Trophoblast cell (in vitro differentiated cells and primary cell): ENCODE measurements at regions not wholly inside any gene's neighbourhood (a gene's known extent, or its start where the extent isn't known, plus 50 kb on each side); places are given as distances from the start of the nearest gene placed in this dataset.

Experiments
- DNase-seq, 2 donors: peaks; one replicate each; pipeline ENCODE4 v3.0.0-alpha.2; 2016
- H2AFZ ChIP-seq: 2 replicates; pipeline ENCODE4 v1.6.1; 2013; ENCODE audit warnings: low read length, moderate library complexity, mild to moderate bottlenecking; ENCODE audit not compliant: insufficient read depth, poor library complexity
- H2AK5ac ChIP-seq: 2 replicates; pipeline ENCODE4 v1.6.1; 2013; ENCODE audit warnings: mild to moderate bottlenecking, low read length
- H2BK120ac ChIP-seq: 2 replicates; pipeline ENCODE4 v1.6.1; 2013; ENCODE audit warnings: low read length, mild to moderate bottlenecking, moderate library complexity; ENCODE audit not compliant: insufficient read depth, poor library complexity
- H2BK12ac ChIP-seq: 2 replicates; pipeline ENCODE4 v1.6.1; 2013; ENCODE audit warnings: mild to moderate bottlenecking, low read length, moderate library complexity
- H2BK5ac ChIP-seq: 2 replicates; pipeline ENCODE4 v1.6.1; 2013; ENCODE audit warnings: low read length, low read depth, moderate library complexity, mild to moderate bottlenecking; ENCODE audit not compliant: poor library complexity
- H3K14ac ChIP-seq: 2 replicates; pipeline ENCODE4 v1.6.1; 2013; ENCODE audit warnings: mild to moderate bottlenecking, low read length
- H3K18ac ChIP-seq: 2 replicates; pipeline ENCODE4 v1.6.1; 2013; ENCODE audit warnings: mild to moderate bottlenecking, low read length
- H3K23ac ChIP-seq: 2 replicates; pipeline ENCODE4 v1.6.1; 2013; ENCODE audit warnings: low read length
- H3K27ac ChIP-seq: 2 replicates; pipeline ENCODE4 v1.5.1; 2013; ENCODE audit warnings: low read depth, mild to moderate bottlenecking, inconsistent platforms, low read length, moderate library complexity
- H3K27me3 ChIP-seq: 2 replicates; pipeline ENCODE4 v1.6.1; 2013; ENCODE audit warnings: inconsistent platforms, mild to moderate bottlenecking, low read length, moderate library complexity; ENCODE audit not compliant: insufficient read depth
- H3K36me3 ChIP-seq, 2 experiments: 1 replicate in 1 of 2; 2 replicates in 1 of 2; pipeline ENCODE4 v1.6.1; 2013; ENCODE audit warnings: low read length in 2 of 2, mild to moderate bottlenecking in 2 of 2, moderate library complexity in 1 of 2; ENCODE audit not compliant: insufficient read depth in 2 of 2, control insufficient read depth in 1 of 2
- H3K4ac ChIP-seq: 2 replicates; pipeline ENCODE4 v1.6.1; 2013; ENCODE audit warnings: low read depth, mild to moderate bottlenecking, low read length, moderate library complexity
- H3K4me1 ChIP-seq, 2 experiments: 1 replicate in 1 of 2; 2 replicates in 1 of 2; pipeline ENCODE4 v1.6.1; 2013; ENCODE audit warnings: low read length in 2 of 2, mild to moderate bottlenecking in 2 of 2, moderate library complexity in 1 of 2; ENCODE audit not compliant: insufficient read depth in 2 of 2, control insufficient read depth in 1 of 2
- H3K4me2 ChIP-seq: 2 replicates; pipeline ENCODE4 v1.6.1; 2013; ENCODE audit warnings: inconsistent platforms, mild to moderate bottlenecking, low read length, moderate library complexity
- H3K4me3 ChIP-seq: 2 replicates; pipeline ENCODE4 v1.5.1; 2013; ENCODE audit warnings: mild to moderate bottlenecking, low read depth, low read length, inconsistent platforms
- H3K79me1 ChIP-seq: one replicate; pipeline ENCODE4 v1.6.1; 2013; ENCODE audit warnings: low read length
- H3K79me2 ChIP-seq: 2 replicates; pipeline ENCODE4 v1.6.1; 2013; ENCODE audit warnings: low read length, mild to moderate bottlenecking; ENCODE audit not compliant: control insufficient read depth, insufficient read depth, poor library complexity
- H3K9ac ChIP-seq: 2 replicates; pipeline ENCODE4 v1.6.1; 2013; ENCODE audit warnings: mild to moderate bottlenecking, low read length
- H3K9me3 ChIP-seq: 2 replicates; pipeline ENCODE4 v1.6.1; 2013; ENCODE audit warnings: low read depth, mild to moderate bottlenecking, control low read depth, inconsistent platforms, low read length; ENCODE audit not compliant: insufficient read depth
- H4K12ac ChIP-seq: 2 replicates; pipeline ENCODE4 v1.6.1; 2013; ENCODE audit warnings: low read depth, mild to moderate bottlenecking, low read length, moderate library complexity
- H4K8ac ChIP-seq: 2 replicates; pipeline ENCODE4 v1.6.1; 2013; ENCODE audit warnings: low read depth, mild to moderate bottlenecking, low read length, moderate library complexity
- H4K91ac ChIP-seq: one replicate; pipeline ENCODE4 v1.6.1; 2013; ENCODE audit warnings: low read depth, mild to moderate bottlenecking, low read length, moderate library complexity
- WGBS: extraction: QIAGEN DNeasy Blood & Tissue Kit; methylation state at CpG from one replicate; pipeline ENCODE4 v1.1.7; 2013; ENCODE audit warnings: missing lambda C conversion rate; ENCODE audit not compliant: insufficient read length, insufficient coverage; ENCODE audit errors: extremely low coverage; 5-methylcytosine and 5-hydroxymethylcytosine counted together

GRCh38 chrX:113580486-113580885, 739.9 kb upstream of the AMOT start:
- DNase-seq: no peak
- Histone ChIP-seq H3K79me2 (no peaks in the 10 kb centered on the region), H3K4ac (no peak overlapping the region), H3K27ac (no peak overlapping the region), H2BK5ac (no peak overlapping the region), H3K4me2 (no peak overlapping the region), H3K23ac (no peak overlapping the region), H3K14ac (no peak overlapping the region), H3K27me3 (no peaks in the 10 kb centered on the region), H2BK12ac (no peak overlapping the region), H3K36me3 (no peaks in the 10 kb centered on the region), H4K12ac (no peak overlapping the region), H3K4me3 (no peak overlapping the region), H3K9me3 (no peaks in the 10 kb centered on the region), H2AFZ (no peak overlapping the region), H3K9ac (no peak overlapping the region), H3K79me1 (no peaks in the 10 kb centered on the region), H3K4me1 (no peaks in the 10 kb centered on the region), H2BK120ac (no peak overlapping the region), H3K18ac (no peak overlapping the region), H4K91ac (no peak overlapping the region), H4K8ac (no peak overlapping the region), H2AK5ac (no peak overlapping the region)
- WGBS: no CpG with 5 or more reads among the region's 2 CpGs

- Histone ChIP-seq H2BK120ac (no peak overlapping the region), H2BK12ac (no peak overlapping the region), H3K4me2 (no peak overlapping the region), H3K36me3 (no peaks in the 10 kb centered on the region), H3K9ac (no peak overlapping the region), H3K27ac (no peak overlapping the region), H3K79me2 (no peaks in the 10 kb centered on the region), H3K4me1 (no peaks in the 10 kb centered on the region), H3K23ac (no peak overlapping the region), H2BK5ac (no peak overlapping the region), H3K4ac (no peak overlapping the region), H3K4me3 (no peak overlapping the region), H4K91ac (no peak overlapping the region), H3K14ac (no peak overlapping the region), H3K18ac (no peak overlapping the region), H4K12ac (no peak overlapping the region), H3K27me3 (no peaks in the 10 kb centered on the region), H2AK5ac (no peak overlapping the region), H3K9me3 (no peaks in the 10 kb centered on the region), H3K79me1 (no peaks in the 10 kb centered on the region), H2AFZ (no peak overlapping the region), H4K8ac (no peak overlapping the region)
- peak; percentile 52 to 81 for DNase-seq
- WGBS: no CpG with 5 or more reads among the region's 1 CpG
These were observed 717.9 kb upstream of the AMOT start for GRCh38 chrX:113558576-113558975.

DNA sequence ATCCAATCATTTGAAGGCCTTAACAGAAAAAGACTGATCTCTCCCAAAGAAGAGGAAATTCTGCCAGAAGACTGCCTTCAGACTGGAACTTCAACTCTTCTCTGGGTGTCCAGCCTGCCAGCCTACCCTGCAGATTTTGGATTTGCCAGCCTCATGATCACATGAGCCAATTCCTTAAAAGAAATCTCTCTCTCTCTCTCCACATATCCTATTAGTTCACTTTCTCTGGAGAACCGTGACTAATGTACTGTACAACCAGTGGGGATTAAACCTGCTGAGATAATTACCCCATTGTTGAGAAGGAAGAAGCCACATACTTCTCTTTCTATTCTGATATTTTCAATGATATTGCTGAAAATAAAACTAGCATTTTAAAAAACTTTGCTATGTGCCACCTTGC, 711.3 kb upstream of the AMOT start:
- no peak overlapping the region for H4K8ac ChIP-seq
- H3K9me3 ChIP-seq: no peaks in the 10 kb centered on the region
- H3K79me2 ChIP-seq: no peaks in the 10 kb centered on the region
- H3K18ac ChIP-seq: no peak overlapping the region
- no peak overlapping the region for H3K27ac ChIP-seq
- H4K12ac ChIP-seq: no peak overlapping the region
- H2AFZ ChIP-seq: no peak overlapping the region
- H3K4me3 ChIP-seq: no peak overlapping the region
- H3K79me1 ChIP-seq: no peaks in the 10 kb centered on the region
- no peaks in the 10 kb centered on the region for H3K36me3 ChIP-seq
- no CpG with 5 or more reads among the region's 1 CpG for WGBS
- no peak for DNase-seq
- peaks cover 0 to 4% of the 10 kb centered on the region in 2 experiments for H3K4me1 ChIP-seq
- H4K91ac ChIP-seq: no peak overlapping the region
- no peak overlapping the region for H3K9ac ChIP-seq
- H3K23ac ChIP-seq: no peak overlapping the region
- H3K4me2 ChIP-seq: no peak overlapping the region
- no peak overlapping the region for H2AK5ac ChIP-seq
- H3K4ac ChIP-seq: no peak overlapping the region
- H2BK5ac ChIP-seq: no peak overlapping the region
- no peak overlapping the region for H3K14ac ChIP-seq
- no peak overlapping the region for H2BK120ac ChIP-seq
- no peak overlapping the region for H2BK12ac ChIP-seq
- H3K27me3 ChIP-seq: no peaks in the 10 kb centered on the region

DNA sequence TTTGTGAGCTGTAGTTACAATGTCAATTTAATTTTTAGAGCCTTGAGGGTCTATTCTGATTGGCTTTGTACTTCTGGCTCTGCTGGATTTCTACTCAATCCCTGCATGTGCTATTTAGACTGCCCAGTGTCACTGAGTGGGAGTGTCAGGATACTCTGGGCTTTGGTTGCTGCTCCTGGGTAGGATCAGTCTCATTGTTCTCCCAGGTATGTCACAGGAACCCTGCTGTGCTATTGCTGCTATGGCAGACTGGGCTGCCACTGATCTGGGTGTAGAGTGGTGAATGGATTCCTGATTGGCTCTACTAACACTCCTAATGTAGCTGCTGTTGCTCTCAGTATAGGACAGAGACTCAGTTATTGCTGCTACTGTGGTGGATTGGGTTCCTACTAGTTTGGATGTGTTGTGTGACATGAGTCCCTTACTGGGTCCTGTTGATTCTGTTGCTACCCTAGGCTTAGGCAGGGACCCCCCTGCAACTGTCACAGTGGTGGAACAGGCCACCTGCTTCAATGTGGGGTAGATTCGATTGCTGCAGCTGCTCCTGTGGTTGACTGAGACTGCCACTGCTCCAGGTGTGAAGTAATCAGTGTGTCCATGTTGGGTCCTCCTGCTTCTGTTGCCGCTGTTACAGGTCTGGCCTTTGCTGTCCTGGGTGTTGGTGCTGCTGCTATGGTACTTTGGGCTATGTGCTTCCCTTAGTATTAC, 707.8 kb upstream of the AMOT start:
- no peak overlapping the region for H4K91ac ChIP-seq
- H2BK12ac ChIP-seq: peak overlapping the region; percentile 40
- no peak overlapping the region for H3K14ac ChIP-seq
- no peak overlapping the region for H3K4me2 ChIP-seq
- no peak overlapping the region for H3K23ac ChIP-seq
- peak overlapping the region; percentile 22 for H2BK120ac ChIP-seq
- no peaks in the 10 kb centered on the region for H3K27me3 ChIP-seq
- H2AFZ ChIP-seq: no peak overlapping the region
- no peaks in the 10 kb centered on the region for H3K79me2 ChIP-seq
- H3K79me1 ChIP-seq: no peaks in the 10 kb centered on the region
- H3K9me3 ChIP-seq: no peaks in the 10 kb centered on the region
- no peak overlapping the region for H2BK5ac ChIP-seq
- H3K4ac ChIP-seq: no peak overlapping the region
- peaks cover 0 to 4% of the 10 kb centered on the region in 2 experiments for H3K4me1 ChIP-seq
- H3K36me3 ChIP-seq: no peaks in the 10 kb centered on the region
- H3K9ac ChIP-seq: no peak overlapping the region
- no peak for DNase-seq
- no peak overlapping the region for H3K4me3 ChIP-seq
- no peak overlapping the region for H4K8ac ChIP-seq
- no peak overlapping the region for H3K27ac ChIP-seq
- no CpG with 5 or more reads among the region's 2 CpGs for WGBS
- H3K18ac ChIP-seq: no peak overlapping the region
- H2AK5ac ChIP-seq: no peak overlapping the region
- H4K12ac ChIP-seq: no peak overlapping the region
